Mesenchymal stem cell (in vitro differentiated cells and primary cell): ENCODE measurements at regions not wholly inside any gene's neighbourhood (a gene's known extent, or its start where the extent isn't known, plus 50 kb on each side); places are given as distances from the start of the nearest gene placed in this dataset.

Experiments used
- DNase-seq: peaks from one replicate; pipeline ENCODE4 v3.0.0-alpha.2; 2013
- H2AFZ ChIP-seq: one replicate; pipeline ENCODE4 v1.6.1; 2013; ENCODE audit warnings: low read depth, mild to moderate bottlenecking, control low read depth, inconsistent platforms, low read length, moderate library complexity
- H2AK5ac ChIP-seq: 2 replicates; pipeline ENCODE4 v1.6.1; 2013; ENCODE audit warnings: low read length, moderate library complexity, mild to moderate bottlenecking, inconsistent platforms; ENCODE audit not compliant: severe bottlenecking
- H2BK120ac ChIP-seq: one replicate; pipeline ENCODE4 v1.6.1; 2013; ENCODE audit warnings: low read depth, mild to moderate bottlenecking, inconsistent platforms, low read length, moderate library complexity
- H2BK12ac ChIP-seq, 2 experiments: one replicate each; pipeline ENCODE4 v1.6.1; 2013; ENCODE audit warnings: inconsistent platforms in 2 of 2, low read length in 2 of 2, mild to moderate bottlenecking in 2 of 2, moderate library complexity in 2 of 2, control low read depth in 1 of 2
- H2BK15ac ChIP-seq: one replicate; pipeline ENCODE4 v1.6.1; 2013; ENCODE audit warnings: mild to moderate bottlenecking, low read depth, inconsistent platforms; ENCODE audit not compliant: poor library complexity, severe bottlenecking
- H2BK5ac ChIP-seq: 2 replicates; pipeline ENCODE4 v1.6.1; 2013; ENCODE audit warnings: low read depth, mild to moderate bottlenecking, low read length, control low read depth, inconsistent platforms; ENCODE audit not compliant: poor library complexity, severe bottlenecking
- H3K14ac ChIP-seq, 2 experiments: one replicate each; pipeline ENCODE4 v1.6.1; 2013; ENCODE audit warnings: inconsistent platforms in 2 of 2, low read length in 2 of 2, control low read depth in 1 of 2, mild to moderate bottlenecking in 1 of 2, moderate library complexity in 1 of 2
- H3K18ac ChIP-seq, 2 experiments: one replicate each; pipeline ENCODE4 v1.6.1; 2013; ENCODE audit warnings: inconsistent platforms in 2 of 2, low read length in 2 of 2, control low read depth in 1 of 2, low read depth in 1 of 2, mild to moderate bottlenecking in 1 of 2
- H3K23ac ChIP-seq, 2 experiments: one replicate each; pipeline ENCODE4 v1.6.1; 2013; ENCODE audit warnings: inconsistent platforms in 2 of 2, low read length in 2 of 2, mild to moderate bottlenecking in 2 of 2, moderate library complexity in 2 of 2, control low read depth in 1 of 2
- H3K27ac ChIP-seq: 2 replicates; pipeline ENCODE4 v1.5.1; 2013; ENCODE audit warnings: mild to moderate bottlenecking, moderate library complexity, low read length, control low read depth, inconsistent platforms; ENCODE audit not compliant: poor library complexity, severe bottlenecking
- H3K27me3 ChIP-seq, 2 experiments: 2 replicates each; pipeline versions ENCODE4 v1.6.1 to v1.7.0; 2013; ENCODE audit warnings: low read length in 2 of 2, mild to moderate bottlenecking in 2 of 2, moderate library complexity in 2 of 2, control low read depth in 1 of 2, inconsistent platforms in 1 of 2; ENCODE audit not compliant: control insufficient read depth in 1 of 2, insufficient read depth in 1 of 2
- H3K36me3 ChIP-seq, 2 experiments: 2 replicates each; pipeline versions ENCODE4 v1.6.1 to v1.7.0; 2013; ENCODE audit warnings: low read length in 2 of 2, control low read depth in 1 of 2, inconsistent platforms in 1 of 2, low read depth in 1 of 2, mild to moderate bottlenecking in 1 of 2; ENCODE audit not compliant: insufficient read depth in 2 of 2, control insufficient read depth in 1 of 2
- H3K4ac ChIP-seq, 2 experiments: one replicate each; pipeline ENCODE4 v1.6.1; 2013; ENCODE audit warnings: inconsistent platforms in 2 of 2, low read length in 2 of 2, mild to moderate bottlenecking in 2 of 2, moderate library complexity in 2 of 2, control low read depth in 1 of 2, low read depth in 1 of 2
- H3K4me1 ChIP-seq: 2 replicates; pipeline ENCODE4 v1.6.1; 2013; ENCODE audit warnings: low read depth, low read length, control low read depth; ENCODE audit not compliant: control insufficient read depth, insufficient read depth
- H3K4me2 ChIP-seq: 2 replicates; pipeline ENCODE4 v1.6.1; 2013; ENCODE audit warnings: low read length, mild to moderate bottlenecking, inconsistent platforms; ENCODE audit not compliant: poor library complexity, severe bottlenecking
- H3K4me3 ChIP-seq, 2 experiments: 2 replicates each; pipeline versions ENCODE4 v1.5.1 to v1.7.0; 2013; ENCODE audit warnings: low read length in 2 of 2, mild to moderate bottlenecking in 2 of 2, control low read depth in 1 of 2, low read depth in 1 of 2; ENCODE audit not compliant: insufficient read depth in 1 of 2
- H3K79me1 ChIP-seq: replicated peaks from 2 replicates; pipeline ENCODE4 v1.6.1; 2013; ENCODE audit warnings: mild to moderate bottlenecking, control low read depth, low read length, inconsistent platforms; ENCODE audit not compliant: poor library complexity, severe bottlenecking
- H3K9ac ChIP-seq: 2 replicates; pipeline ENCODE4 v1.7.0; 2013; ENCODE audit warnings: mild to moderate bottlenecking, low read length, moderate library complexity
- H3K9me3 ChIP-seq: 2 replicates; pipeline ENCODE4 v1.7.0; 2013; ENCODE audit warnings: mild to moderate bottlenecking, low read length; ENCODE audit not compliant: control insufficient read depth
- H4K8ac ChIP-seq: one replicate; pipeline ENCODE4 v1.6.1; 2013; ENCODE audit warnings: inconsistent platforms, mild to moderate bottlenecking, low read length, moderate library complexity
- H4K91ac ChIP-seq: one replicate; pipeline ENCODE4 v1.6.1; 2013; ENCODE audit warnings: mild to moderate bottlenecking, low read length, inconsistent platforms
- WGBS: methylation state at CpG from one replicate; pipeline ENCODE4 v1.1.7; 2013; ENCODE audit warnings: mixed read lengths; 5-methylcytosine and 5-hydroxymethylcytosine counted together

GRCh38 chr11:96655474-96655873 is 265.7 kb downstream of the JRKL start:
- Histone ChIP-seq H2BK5ac (no peak overlapping the region), H2AK5ac (no peak overlapping the region), H3K4ac (no peak overlapping the region), H3K4me3 (no peak overlapping the region), H2BK120ac (no peak overlapping the region), H2BK12ac (no peak overlapping the region), H2BK15ac (no peak overlapping the region), H4K91ac (no peak overlapping the region), H4K8ac (no peak overlapping the region), H3K27ac (no peak overlapping the region), H3K4me1 (no peaks in the 10 kb centered on the region), H3K36me3 (no peaks in the 10 kb centered on the region), H3K14ac (no peak overlapping the region), H3K23ac (no peak overlapping the region), H3K27me3 (no peaks in the 10 kb centered on the region), H3K79me1 (no peaks in the 10 kb centered on the region), H2AFZ (no peak overlapping the region), H3K9ac (no peak overlapping the region), H3K18ac (no peak overlapping the region), H3K9me3 (no peaks in the 10 kb centered on the region), H3K4me2 (no peak overlapping the region)
- no peak for DNase-seq
- WGBS = 91% methylated on average over 1 of the region's 2 CpGs

- H2BK5ac ChIP-seq = no peak overlapping the region
- H3K4ac ChIP-seq = no peak overlapping the region
- H3K14ac ChIP-seq = no peak overlapping the region
- H3K4me2 ChIP-seq = no peak overlapping the region
- no peak overlapping the region for H3K18ac ChIP-seq
- H2AK5ac ChIP-seq = no peak overlapping the region
- H2BK15ac ChIP-seq = no peak overlapping the region
- 100% methylated on average over 2 of the region's 5 CpGs for WGBS
- no peaks in the 10 kb centered on the region for H3K79me1 ChIP-seq
- no peak overlapping the region for H4K91ac ChIP-seq
- no peak overlapping the region for H2BK12ac ChIP-seq
- no peak overlapping the region for H3K23ac ChIP-seq
- DNase-seq = no peak
- H3K27me3 ChIP-seq = no peaks in the 10 kb centered on the region
- no peak overlapping the region for H3K9ac ChIP-seq
- no peak overlapping the region for H4K8ac ChIP-seq
- H2BK120ac ChIP-seq = no peak overlapping the region
- H3K36me3 ChIP-seq = no peaks in the 10 kb centered on the region
- H2AFZ ChIP-seq = no peak overlapping the region
- H3K4me3 ChIP-seq = no peak overlapping the region
- H3K9me3 ChIP-seq = no peaks in the 10 kb centered on the region
- H3K4me1 ChIP-seq = no peaks in the 10 kb centered on the region
- no peak overlapping the region for H3K27ac ChIP-seq
Measured at GRCh38 chr11:96658436-96658835, 268.6 kb downstream of the JRKL start.

- no peaks in the 10 kb centered on the region for H3K79me1 ChIP-seq
- no peak overlapping the region for H3K9ac ChIP-seq
- no peak overlapping the region for H2AK5ac ChIP-seq
- no peaks in the 10 kb centered on the region for H3K9me3 ChIP-seq
- H2BK12ac ChIP-seq = no peak overlapping the region
- H2BK5ac ChIP-seq = no peak overlapping the region
- H2BK15ac ChIP-seq = no peak overlapping the region
- H2AFZ ChIP-seq = no peak overlapping the region
- no peak overlapping the region for H3K18ac ChIP-seq
- H3K27ac ChIP-seq = no peak overlapping the region
- H3K14ac ChIP-seq = no peak overlapping the region
- H3K4me3 ChIP-seq = no peak overlapping the region
- H3K4me1 ChIP-seq = no peaks in the 10 kb centered on the region
- H4K91ac ChIP-seq = no peak overlapping the region
- no peaks in the 10 kb centered on the region for H3K27me3 ChIP-seq
- no peak for DNase-seq
- no peaks in the 10 kb centered on the region for H3K36me3 ChIP-seq
- H3K4me2 ChIP-seq = no peak overlapping the region
- H4K8ac ChIP-seq = no peak overlapping the region
- H3K23ac ChIP-seq = no peak overlapping the region
- WGBS = 77% methylated on average over 1 of the region's 2 CpGs
- no peak overlapping the region for H2BK120ac ChIP-seq
- no peak overlapping the region for H3K4ac ChIP-seq
Measured at GRCh38 chr11:96664110-96664509, 274.3 kb downstream of the JRKL start.

- H2AFZ ChIP-seq = no peak overlapping the region
- no peak overlapping the region for H4K91ac ChIP-seq
- WGBS = 85% methylated on average over 4 of the region's 5 CpGs
- no peak overlapping the region for H3K4me2 ChIP-seq
- no peak for DNase-seq
- no peak overlapping the region for H2BK15ac ChIP-seq
- no peak overlapping the region for H3K14ac ChIP-seq
- no peak overlapping the region for H3K18ac ChIP-seq
- no peak overlapping the region for H4K8ac ChIP-seq
- no peak overlapping the region for H2AK5ac ChIP-seq
- H3K36me3 ChIP-seq = no peaks in the 10 kb centered on the region
- no peak overlapping the region for H3K27ac ChIP-seq
- H2BK12ac ChIP-seq = no peak overlapping the region
- no peak overlapping the region for H2BK120ac ChIP-seq
- no peak overlapping the region for H2BK5ac ChIP-seq
- no peak overlapping the region for H3K4me3 ChIP-seq
- H3K9me3 ChIP-seq = no peaks in the 10 kb centered on the region
- H3K27me3 ChIP-seq = no peaks in the 10 kb centered on the region
- H3K9ac ChIP-seq = no peak overlapping the region
- no peaks in the 10 kb centered on the region for H3K4me1 ChIP-seq
- H3K4ac ChIP-seq = no peak overlapping the region
- no peak overlapping the region for H3K23ac ChIP-seq
- no peaks in the 10 kb centered on the region for H3K79me1 ChIP-seq
Measured at GRCh38 chr11:96680211-96681018, 290.6 kb downstream of the JRKL start.
